ENCODE measurements at regions not wholly inside any gene's neighbourhood (a gene's known extent, or its start where the extent isn't known, plus 50 kb on each side); places are given as distances from the start of the nearest gene placed in this dataset.

- TF ChIP-seq ZFX (IDR thresholded peaks at IDR 0.05) (no peak), ELF1 (IDR thresholded peaks at IDR 0.05; ENCODE audit: borderline replicate concordance, low read depth) (no peak), EGR1 (IDR thresholded peaks at IDR 0.05; ENCODE audit: low read depth) (no peak), SP1 (IDR thresholded peaks at IDR 0.05; ENCODE audit: low read depth) (no peak), CEBPB (IDR thresholded peaks at IDR 0.05; ENCODE audit: low read depth) (no peak), YY1 (IDR thresholded peaks at IDR 0.05; ENCODE audit: extremely low read depth, insufficient replicate concordance, low read depth, low read length) (no peak), FOSL1 (IDR thresholded peaks at IDR 0.05; ENCODE audit: low read depth) (no peak), EZH2 (IDR thresholded peaks at IDR 0.05) (no peak), POLR2AphosphoS5 (IDR thresholded peaks at IDR 0.05; ENCODE audit: low read depth, low read length) (no peak), MAX (IDR thresholded peaks at IDR 0.05) (no peak), POLR2A (IDR thresholded peaks at IDR 0.05; ENCODE audit: borderline replicate concordance, extremely low read depth, insufficient read depth, insufficient read length) (no peak), TCF7L2 (IDR thresholded peaks at IDR 0.05; ENCODE audit: borderline replicate concordance, extremely low read depth, insufficient read depth, insufficient read length) (no peak), JUND (IDR thresholded peaks at IDR 0.05) (no peak), CBX3 (IDR thresholded peaks at IDR 0.05; ENCODE audit: low read depth) (no peak), ZNF274 (IDR thresholded peaks at IDR 0.05; ENCODE audit: low read depth, low read length) (no peak), SRF (IDR thresholded peaks at IDR 0.05; ENCODE audit: low read depth) (no peak)
- TF ChIP-seq, protein P1, sequence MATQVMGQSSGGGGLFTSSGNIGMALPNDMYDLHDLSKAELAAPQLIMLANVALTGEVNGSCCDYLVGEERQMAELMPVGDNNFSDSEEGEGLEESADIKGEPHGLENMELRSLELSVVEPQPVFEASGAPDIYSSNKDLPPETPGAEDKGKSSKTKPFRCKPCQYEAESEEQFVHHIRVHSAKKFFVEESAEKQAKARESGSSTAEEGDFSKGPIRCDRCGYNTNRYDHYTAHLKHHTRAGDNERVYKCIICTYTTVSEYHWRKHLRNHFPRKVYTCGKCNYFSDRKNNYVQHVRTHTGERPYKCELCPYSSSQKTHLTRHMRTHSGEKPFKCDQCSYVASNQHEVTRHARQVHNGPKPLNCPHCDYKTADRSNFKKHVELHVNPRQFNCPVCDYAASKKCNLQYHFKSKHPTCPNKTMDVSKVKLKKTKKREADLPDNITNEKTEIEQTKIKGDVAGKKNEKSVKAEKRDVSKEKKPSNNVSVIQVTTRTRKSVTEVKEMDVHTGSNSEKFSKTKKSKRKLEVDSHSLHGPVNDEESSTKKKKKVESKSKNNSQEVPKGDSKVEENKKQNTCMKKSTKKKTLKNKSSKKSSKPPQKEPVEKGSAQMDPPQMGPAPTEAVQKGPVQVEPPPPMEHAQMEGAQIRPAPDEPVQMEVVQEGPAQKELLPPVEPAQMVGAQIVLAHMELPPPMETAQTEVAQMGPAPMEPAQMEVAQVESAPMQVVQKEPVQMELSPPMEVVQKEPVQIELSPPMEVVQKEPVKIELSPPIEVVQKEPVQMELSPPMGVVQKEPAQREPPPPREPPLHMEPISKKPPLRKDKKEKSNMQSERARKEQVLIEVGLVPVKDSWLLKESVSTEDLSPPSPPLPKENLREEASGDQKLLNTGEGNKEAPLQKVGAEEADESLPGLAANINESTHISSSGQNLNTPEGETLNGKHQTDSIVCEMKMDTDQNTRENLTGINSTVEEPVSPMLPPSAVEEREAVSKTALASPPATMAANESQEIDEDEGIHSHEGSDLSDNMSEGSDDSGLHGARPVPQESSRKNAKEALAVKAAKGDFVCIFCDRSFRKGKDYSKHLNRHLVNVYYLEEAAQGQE (IDR thresholded peaks at IDR 0.05; ENCODE audit: low read depth): no peak
Measured at GRCh38 chr11:11141065-11141464, 212.0 kb downstream of the CSNK2A3 start.

More at GRCh38 chr11:11141065-11141464, 212.0 kb downstream of the CSNK2A3 start:
- Histone ChIP-seq H3K27me3 (ENCODE audit: insufficient read depth, low read length) (no peaks in the 10 kb centered on the region), H3K27ac (ENCODE audit: low read depth, low read length) (no peak overlapping the region), H3K79me2 (ENCODE audit: insufficient read depth, low read length) (no peaks in the 10 kb centered on the region), H3K9me3 (ENCODE audit: control insufficient read depth in 1 of 2, insufficient read depth in 1 of 2, low read depth in 1 of 2, low read length in 2 of 2) (no peaks in the 10 kb centered on the region), H3K4me3 (replicated peaks in 1 of 2; ENCODE audit: low read depth in 1 of 2, low read length in 2 of 2) (no peak overlapping the region), H3K36me3 (ENCODE audit: control insufficient read depth in 1 of 2, insufficient read depth in 2 of 2, low read length in 2 of 2) (no peaks in the 10 kb centered on the region), H3K4me1 (ENCODE audit: control insufficient read depth in 1 of 2, insufficient read depth in 2 of 2, low read length in 2 of 2) (peaks cover 3 to 4% of the 10 kb centered on the region in 2 experiments; a peak in 3 of 4 replicates), H4K20me1 (ENCODE audit: insufficient read depth) (no peaks in the 10 kb centered on the region), H3K4me2 (ENCODE audit: low read length) (no peak overlapping the region), H3K9me2 (ENCODE audit: insufficient read depth) (0 out of 2 replicates have a peak, but pooled peaks cover 4% of the 10 kb centered on the region), H3K9ac (ENCODE audit: low read length) (no peak overlapping the region), H2AFZ (ENCODE audit: low read depth, low read length, poor library complexity, severe bottlenecking) (no peak overlapping the region)
- BruUV-seq (replicated peaks): no TSS peak
- intact Hi-C loops (cut with micrococcal nuclease): no loop called here
- ATAC-seq (no peak), DNase-seq (ENCODE audit: low read depth, low spot score) (no peak)
- POLR2A ChIA-PET: no interaction called here
- CTCF ChIA-PET: interaction anchor here (1.2 to 2.2 kb wide), 2 partner anchors 16 to 114 kb away, joined by 4 to 7 read pairs; no protein-coding TSS in a partner anchor
- RAD21 ChIA-PET (ENCODE audit: low non-redundant PET in 1 of 2, low total read pairs in 2 of 2, uncharacterized antibody in 2 of 2, unreplicated experiment in 2 of 2): no interaction called here

Data from HCT116 (cell line).